ENCODE measurements at regions not wholly inside any gene's neighbourhood (a gene's known extent, or its start where the extent isn't known, plus 50 kb on each side); places are given as distances from the start of the nearest gene placed in this dataset.

- no peak for TF ChIP-seq CTCF (IDR thresholded peaks at IDR 0.05)
Measured at GRCh38 chr7:96532428-96532935, 177.2 kb downstream of the SEM1 start.

- no peak for TF ChIP-seq CTCF (IDR thresholded peaks at IDR 0.05)
Measured at GRCh38 chr7:96531331-96531730, 178.3 kb downstream of the SEM1 start.

- no peak for TF ChIP-seq CTCF (IDR thresholded peaks at IDR 0.05)
Measured at GRCh38 chr7:96530786-96531185, 178.9 kb downstream of the SEM1 start.

DNA sequence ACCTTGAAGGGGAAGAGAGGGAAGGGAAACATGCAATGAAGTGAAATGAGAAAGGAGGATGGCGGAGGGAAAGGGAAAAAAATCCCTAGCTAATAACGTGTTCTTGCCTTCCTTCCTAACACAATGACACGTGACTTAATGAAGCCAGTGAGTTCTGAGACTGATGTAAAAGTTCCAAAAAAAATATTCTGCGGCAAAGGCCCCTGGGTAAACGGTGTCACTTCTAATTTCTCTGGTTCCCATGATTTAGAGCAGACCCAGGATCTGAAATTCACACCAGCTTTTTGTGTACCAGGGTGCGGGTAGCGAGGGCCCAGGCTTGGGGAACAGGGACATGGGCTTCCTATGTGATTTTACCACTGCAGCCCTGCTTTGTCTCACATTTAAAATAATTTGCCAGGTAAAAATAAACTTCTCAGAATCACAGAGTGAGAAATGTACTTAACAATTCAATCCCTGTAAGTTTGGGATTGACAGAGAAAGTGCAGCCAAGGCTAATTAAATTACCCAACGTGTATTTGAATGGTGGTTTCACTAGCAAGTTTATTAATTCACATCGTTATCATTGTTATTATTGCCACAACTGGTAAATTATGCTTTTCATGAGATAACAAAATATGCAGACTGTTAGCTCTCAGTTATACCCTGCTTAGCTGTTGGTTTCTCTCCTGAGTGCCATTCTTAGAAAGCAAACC lies 182.4 kb downstream of the SEM1 start:
- no peak for TF ChIP-seq CTCF (IDR thresholded peaks at IDR 0.05)

- no peak for TF ChIP-seq CTCF (IDR thresholded peaks at IDR 0.05)
Measured at GRCh38 chr7:96526496-96526895, 183.2 kb downstream of the SEM1 start.

DNA sequence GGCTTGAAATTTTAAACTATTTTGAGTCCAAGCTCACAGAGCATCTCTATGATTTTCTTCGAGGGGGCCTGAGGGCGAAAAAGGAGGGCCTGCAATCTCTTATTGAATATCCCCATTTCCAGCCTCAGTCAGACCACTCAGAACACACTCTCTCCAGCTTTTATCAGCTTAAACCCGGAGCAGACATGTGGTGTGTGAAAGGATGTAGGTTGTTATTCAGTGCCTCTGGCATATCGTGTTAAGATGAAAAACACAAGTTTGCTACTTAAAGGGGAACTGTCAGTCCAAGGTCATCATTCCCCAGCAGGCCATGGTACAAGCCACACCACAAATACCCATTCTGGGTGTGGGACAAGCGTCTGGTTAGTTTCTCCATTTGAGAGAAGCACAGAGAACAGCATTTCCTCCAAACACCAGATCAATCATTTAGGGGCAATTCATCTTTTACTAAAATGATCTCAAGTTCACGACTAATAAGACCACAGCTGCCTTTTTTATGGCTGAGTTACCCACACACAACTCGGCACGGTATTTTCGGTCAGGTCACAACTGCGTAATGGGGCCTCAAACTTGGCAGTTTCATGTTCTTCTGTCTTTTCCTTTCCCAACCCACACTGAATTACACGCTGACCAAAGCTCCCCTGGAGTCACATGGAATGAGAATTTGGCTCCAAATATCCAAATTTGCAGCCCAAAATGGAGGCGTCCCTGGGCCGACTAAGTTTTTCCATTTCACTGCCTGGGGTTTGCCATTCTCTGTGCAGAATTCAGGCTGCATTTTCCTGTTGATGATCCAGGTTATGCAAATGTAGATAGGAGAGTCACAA lies 188.4 kb downstream of the SEM1 start:
- TF ChIP-seq CTCF (IDR thresholded peaks at IDR 0.05), result no peak

DNA sequence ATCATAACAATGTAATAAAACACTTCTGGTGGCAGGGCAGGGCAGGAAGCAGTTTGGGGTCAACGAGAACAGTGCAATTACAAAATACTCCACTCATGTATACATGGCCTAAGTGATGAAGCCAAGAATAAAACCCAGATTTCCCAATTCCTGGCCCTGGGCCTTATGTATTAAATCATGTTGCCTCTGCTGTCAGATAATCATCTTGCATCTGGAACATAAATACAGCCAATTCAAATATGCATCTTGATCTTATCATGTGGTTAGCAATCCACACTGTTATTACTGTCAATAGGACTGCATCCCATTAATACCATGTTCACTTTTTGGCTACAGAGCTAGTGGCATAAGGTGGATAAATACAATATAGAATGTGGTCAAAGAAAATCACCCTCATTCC lies 186.5 kb upstream of the SLC25A13 start:
- no peak for TF ChIP-seq CTCF (IDR thresholded peaks at IDR 0.05)
